ENCODE measurements at regions not wholly inside any gene's neighbourhood (a gene's known extent, or its start where the extent isn't known, plus 50 kb on each side); places are given as distances from the start of the nearest gene placed in this dataset.

- peak; percentile 78 for DNase-seq
These were observed 143.9 kb upstream of the KLHL29 start for GRCh38 chr2:23241121-23241520.

- no peak for DNase-seq
These were observed 143.3 kb upstream of the KLHL29 start for GRCh38 chr2:23241611-23242245.

GRCh38 chr2:23243073-23243659, 141.8 kb upstream of the KLHL29 start:
- no peak for DNase-seq

- no peak for DNase-seq
These were observed 140.4 kb upstream of the KLHL29 start for GRCh38 chr2:23244617-23245016.

- no peak for DNase-seq
These were observed 137.8 kb upstream of the KLHL29 start for GRCh38 chr2:23246992-23247683.

GRCh38 chr2:23248667-23249066, 136.3 kb upstream of the KLHL29 start:
- DNase-seq: no peak

- DNase-seq: no peak
These were observed 135.6 kb upstream of the KLHL29 start for GRCh38 chr2:23249348-23249747.

- DNase-seq: no peak
These were observed 134.6 kb upstream of the KLHL29 start for GRCh38 chr2:23250371-23250770.

GRCh38 chr2:23256643-23257042, 128.3 kb upstream of the KLHL29 start:
- DNase-seq: no peak

GRCh38 chr2:23260621-23261020, 124.4 kb upstream of the KLHL29 start:
- DNase-seq: no peak

GRCh38 chr2:23268467-23269263, 116.3 kb upstream of the KLHL29 start:
- peak; percentile 3 for DNase-seq

- no peak for DNase-seq
These were observed 115.2 kb upstream of the KLHL29 start for GRCh38 chr2:23269747-23270146.

- DNase-seq: no peak
These were observed 114.2 kb upstream of the KLHL29 start for GRCh38 chr2:23270810-23271209.

- no peak for DNase-seq
These were observed 113.7 kb upstream of the KLHL29 start for GRCh38 chr2:23271230-23271629.

GRCh38 chr2:23273786-23274185, 111.2 kb upstream of the KLHL29 start:
- DNase-seq: no peak

- DNase-seq: no peak
These were observed 104.6 kb upstream of the KLHL29 start for GRCh38 chr2:23280401-23280800.

- no peak for DNase-seq
These were observed 101.3 kb upstream of the KLHL29 start for GRCh38 chr2:23283653-23284052.

GRCh38 chr2:23285091-23285800, 99.7 kb upstream of the KLHL29 start:
- DNase-seq: no peak

- DNase-seq: peak; percentile 31
These were observed 98.8 kb upstream of the KLHL29 start for GRCh38 chr2:23286031-23286757.

- no peak for DNase-seq
These were observed 97.9 kb upstream of the KLHL29 start for GRCh38 chr2:23286758-23287704.

GRCh38 chr2:23289671-23290070, 95.3 kb upstream of the KLHL29 start:
- DNase-seq: no peak
